ENCODE measurements at regions not wholly inside any gene's neighbourhood (a gene's known extent, or its start where the extent isn't known, plus 50 kb on each side); places are given as distances from the start of the nearest gene placed in this dataset.

GRCh38 chr10:128422190-128422589 lies 296.0 kb upstream of the MKI67 start:
- no peak for DNase-seq (ENCODE audit: low read depth, low spot score)
- in situ Hi-C loops (cut with HindIII; ENCODE audit: low pct_unique_long_range_greater_than_20kb, low sequenced_read_pairs) = no loop called here

DNA sequence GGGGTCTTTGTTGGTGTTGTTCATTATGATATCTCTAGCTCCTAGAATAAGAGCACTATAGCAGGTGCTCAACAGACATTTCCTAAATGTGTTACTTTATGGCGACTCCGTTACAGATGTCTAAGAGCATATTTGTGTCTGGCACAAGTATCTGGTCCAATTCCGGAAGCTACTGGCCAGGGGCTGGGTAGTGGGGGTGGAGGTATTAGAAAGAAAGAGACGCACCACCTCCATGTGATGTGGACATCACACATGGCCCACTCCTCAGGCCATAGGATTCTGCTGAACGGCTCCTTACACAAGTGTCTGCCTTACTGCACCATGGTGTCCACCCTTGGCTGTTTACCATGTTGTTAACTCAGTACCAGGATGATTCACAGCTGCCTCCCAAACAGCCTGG lies 296.8 kb upstream of the MKI67 start:
- in situ Hi-C loops (cut with HindIII; ENCODE audit: low pct_unique_long_range_greater_than_20kb, low sequenced_read_pairs) = no loop called here

GRCh38 chr10:128429321-128429720 lies 303.1 kb upstream of the MKI67 start:
- in situ Hi-C loops (cut with HindIII; ENCODE audit: low pct_unique_long_range_greater_than_20kb, low sequenced_read_pairs) = no loop called here
- DNase-seq (ENCODE audit: low read depth, low spot score) = no peak

More for the DNA sequence above, 296.8 kb upstream of the MKI67 start:
- DNase-seq (ENCODE audit: low read depth, low spot score) = no peak

DNA sequence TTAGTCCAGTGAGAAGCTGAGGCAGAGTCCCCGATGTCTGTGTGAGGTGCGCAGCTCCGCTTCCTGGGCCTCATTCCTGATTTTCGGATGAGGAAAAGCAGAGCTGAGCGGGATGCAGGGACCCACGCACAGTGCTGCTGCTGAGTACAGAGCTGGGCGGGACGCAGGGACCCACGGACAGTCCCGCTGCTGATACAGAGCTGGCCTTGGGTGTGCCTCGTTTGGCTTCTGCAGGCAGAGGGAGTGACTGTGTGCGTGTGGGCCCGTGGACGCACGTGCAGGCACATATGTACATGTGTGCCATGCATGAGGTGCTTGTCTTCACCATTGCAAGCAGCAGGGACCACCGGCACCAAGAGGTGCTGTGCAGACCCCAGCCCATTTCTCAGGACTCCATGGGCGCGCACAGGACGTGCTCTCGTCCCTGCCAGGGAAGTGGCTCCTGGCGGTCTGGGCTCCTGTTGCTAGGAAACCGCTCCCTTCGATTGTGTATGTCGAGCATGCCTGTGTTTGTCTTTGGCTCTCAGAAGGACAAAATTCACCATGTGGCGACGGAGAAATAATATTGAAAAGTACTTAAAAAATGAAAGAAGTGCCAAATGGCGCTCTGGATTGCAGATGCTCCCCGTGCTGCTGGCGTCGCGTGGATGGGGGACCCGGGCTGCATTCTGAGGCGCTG lies 303.8 kb upstream of the MKI67 start:
- DNase-seq (ENCODE audit: low read depth, low spot score) = no peak
- in situ Hi-C loops (cut with HindIII; ENCODE audit: low pct_unique_long_range_greater_than_20kb, low sequenced_read_pairs) = no loop called here

- no peak for DNase-seq (ENCODE audit: low read depth, low spot score)
- in situ Hi-C loops (cut with HindIII; ENCODE audit: low pct_unique_long_range_greater_than_20kb, low sequenced_read_pairs) = no loop called here
Measured at GRCh38 chr10:128431083-128431482, 304.9 kb upstream of the MKI67 start.

DNA sequence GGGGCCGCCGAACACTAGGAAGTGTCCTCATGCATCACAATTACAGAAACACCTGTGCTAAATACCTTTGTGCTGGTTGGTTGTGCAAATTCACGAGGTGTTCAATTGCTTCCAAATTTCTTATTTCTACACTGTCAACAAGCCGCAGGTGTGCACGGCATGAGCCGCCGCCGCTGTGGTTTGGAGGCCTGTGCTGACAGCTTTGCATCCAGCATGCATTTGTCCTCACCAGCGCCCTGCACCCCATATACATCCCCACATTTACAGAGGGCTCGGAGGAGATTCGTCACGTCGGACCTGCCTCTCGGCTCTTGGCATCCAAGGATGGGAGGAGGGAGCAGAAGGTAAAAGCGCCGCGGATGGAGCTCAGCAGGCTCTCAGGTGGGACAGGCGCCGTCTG lies 305.3 kb upstream of the MKI67 start:
- in situ Hi-C loops (cut with HindIII; ENCODE audit: low pct_unique_long_range_greater_than_20kb, low sequenced_read_pairs) = no loop called here
- no peak for DNase-seq (ENCODE audit: low read depth, low spot score)

DNA sequence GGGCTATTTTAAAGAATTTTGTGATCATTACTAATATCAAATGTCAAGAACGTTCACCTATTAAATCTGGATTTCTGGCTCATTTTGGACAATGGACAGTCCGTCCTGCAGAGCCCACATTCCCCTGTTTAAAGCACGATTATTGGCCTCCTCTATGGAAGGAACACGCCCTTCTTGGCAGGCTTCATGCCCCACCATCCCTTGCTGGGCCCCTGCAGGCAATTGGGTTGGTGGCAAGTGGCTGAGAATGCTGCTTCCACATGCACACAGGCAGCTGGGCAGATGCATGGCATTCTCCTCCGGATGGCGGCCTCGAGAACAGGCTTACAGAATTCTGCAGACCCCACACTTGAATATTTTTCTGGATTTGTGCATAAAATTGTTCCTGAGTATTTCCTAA lies 305.8 kb upstream of the MKI67 start:
- DNase-seq (ENCODE audit: low read depth, low spot score) = no peak
- in situ Hi-C loops (cut with HindIII; ENCODE audit: low pct_unique_long_range_greater_than_20kb, low sequenced_read_pairs) = no loop called here

DNA sequence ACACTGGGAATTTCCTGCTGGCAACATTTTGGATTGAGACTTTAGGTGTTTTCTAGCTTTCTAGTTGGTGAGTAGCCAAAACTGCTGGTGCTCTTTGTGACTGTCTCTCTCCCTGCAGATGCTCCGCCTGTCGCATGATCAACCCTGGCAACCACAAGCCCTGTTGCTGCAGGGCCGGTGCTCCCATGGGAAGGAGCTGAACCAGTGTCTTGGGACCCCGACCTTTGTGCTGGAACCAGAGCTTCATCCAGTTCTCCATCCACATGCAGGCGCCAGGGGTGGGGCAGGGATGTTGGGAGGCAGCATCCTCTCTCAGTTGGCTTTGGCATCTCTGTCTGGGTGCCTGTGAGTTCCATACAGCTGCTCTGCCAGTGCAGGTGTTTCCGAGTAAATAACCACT lies 306.2 kb upstream of the MKI67 start:
- in situ Hi-C loops (cut with HindIII; ENCODE audit: low pct_unique_long_range_greater_than_20kb, low sequenced_read_pairs) = no loop called here
- DNase-seq (ENCODE audit: low read depth, low spot score) = no peak

DNA sequence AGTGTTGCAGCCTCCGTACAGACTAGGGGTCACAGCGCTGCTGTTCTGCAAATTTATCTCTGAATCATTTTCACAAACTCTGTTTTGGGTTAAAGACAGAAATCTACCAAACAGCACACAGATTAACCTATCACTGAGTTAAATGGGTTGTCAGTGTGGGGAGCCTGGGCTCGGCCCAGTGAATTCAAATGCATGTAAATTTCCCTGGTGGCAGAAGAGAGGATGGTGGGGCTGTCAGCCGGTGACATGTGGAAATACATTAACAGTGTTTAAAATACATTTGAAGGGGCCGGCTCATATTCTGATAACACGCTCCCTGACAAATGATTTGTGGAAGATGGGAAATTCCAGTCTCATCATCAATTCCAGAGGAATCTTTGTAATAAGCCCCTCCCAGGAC lies 309.6 kb upstream of the MKI67 start:
- no peak for DNase-seq (ENCODE audit: low read depth, low spot score)
- in situ Hi-C loops (cut with HindIII; ENCODE audit: low pct_unique_long_range_greater_than_20kb, low sequenced_read_pairs) = no loop called here

DNA sequence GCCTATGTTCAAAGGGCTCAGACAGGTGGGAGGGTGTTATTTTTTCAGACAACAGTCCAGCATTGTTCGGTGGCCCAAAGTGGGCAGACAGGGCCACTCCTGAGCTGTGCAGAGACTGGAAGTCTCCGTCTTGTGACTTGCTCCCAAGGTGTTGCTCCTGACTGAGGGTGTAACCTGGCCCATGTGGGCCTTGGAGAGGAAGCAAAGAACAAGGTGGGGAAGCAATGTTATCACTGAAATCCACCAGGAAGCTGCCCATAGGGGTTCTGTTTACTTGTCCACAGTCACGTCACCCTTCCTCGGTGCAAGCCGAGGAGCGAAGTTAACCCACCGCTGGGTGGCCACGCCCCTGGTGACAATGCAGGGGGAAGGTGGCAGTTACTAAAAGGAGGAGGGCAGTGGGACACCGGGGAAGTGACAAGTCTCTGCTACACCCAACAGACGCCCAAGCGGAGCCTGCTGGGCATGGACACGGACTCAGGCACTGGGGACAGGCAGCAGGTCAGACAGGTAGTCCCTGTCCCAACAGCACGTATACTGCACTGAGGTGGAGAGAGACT lies 311.6 kb upstream of the MKI67 start:
- in situ Hi-C loops (cut with HindIII; ENCODE audit: low pct_unique_long_range_greater_than_20kb, low sequenced_read_pairs) = no loop called here
- no peak for DNase-seq (ENCODE audit: low read depth, low spot score)

GRCh38 chr10:128438417-128439063 lies 312.3 kb upstream of the MKI67 start:
- in situ Hi-C loops (cut with HindIII; ENCODE audit: low pct_unique_long_range_greater_than_20kb, low sequenced_read_pairs) = no loop called here
- no peak for DNase-seq (ENCODE audit: low read depth, low spot score)

DNA sequence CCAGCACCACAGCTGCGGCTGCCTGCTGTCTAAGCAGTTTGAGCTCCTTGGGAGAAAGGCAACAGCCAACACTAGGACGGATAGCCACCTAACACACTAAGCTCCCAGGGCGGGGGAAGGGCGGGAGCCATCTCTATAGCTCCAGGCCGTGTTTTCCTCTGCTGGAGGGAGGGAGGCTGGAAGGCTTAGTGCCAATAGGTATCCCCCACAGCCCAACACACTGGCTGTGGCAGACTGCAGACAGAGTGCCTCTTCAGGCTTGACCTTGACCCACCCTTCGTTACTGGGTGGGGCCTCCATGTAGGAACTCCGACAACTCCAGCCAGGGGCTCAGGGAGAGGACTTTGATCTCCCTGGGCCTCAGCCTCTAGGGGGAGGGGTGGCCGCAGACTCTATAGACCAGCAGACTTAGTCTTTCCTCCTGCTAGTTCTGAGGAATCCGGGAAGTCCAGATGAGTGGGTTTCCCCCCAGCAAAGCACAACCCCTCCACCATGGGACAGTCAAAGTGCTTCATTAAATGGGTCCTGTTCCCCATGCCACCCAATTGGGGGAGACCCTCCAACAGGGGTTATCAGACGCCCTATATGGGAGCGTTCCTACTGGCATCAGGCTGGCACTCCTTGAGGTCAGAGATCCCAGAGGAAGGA lies 314.4 kb upstream of the MKI67 start:
- no peak for DNase-seq (ENCODE audit: low read depth, low spot score)
- in situ Hi-C loops (cut with HindIII; ENCODE audit: low pct_unique_long_range_greater_than_20kb, low sequenced_read_pairs) = no loop called here

DNA sequence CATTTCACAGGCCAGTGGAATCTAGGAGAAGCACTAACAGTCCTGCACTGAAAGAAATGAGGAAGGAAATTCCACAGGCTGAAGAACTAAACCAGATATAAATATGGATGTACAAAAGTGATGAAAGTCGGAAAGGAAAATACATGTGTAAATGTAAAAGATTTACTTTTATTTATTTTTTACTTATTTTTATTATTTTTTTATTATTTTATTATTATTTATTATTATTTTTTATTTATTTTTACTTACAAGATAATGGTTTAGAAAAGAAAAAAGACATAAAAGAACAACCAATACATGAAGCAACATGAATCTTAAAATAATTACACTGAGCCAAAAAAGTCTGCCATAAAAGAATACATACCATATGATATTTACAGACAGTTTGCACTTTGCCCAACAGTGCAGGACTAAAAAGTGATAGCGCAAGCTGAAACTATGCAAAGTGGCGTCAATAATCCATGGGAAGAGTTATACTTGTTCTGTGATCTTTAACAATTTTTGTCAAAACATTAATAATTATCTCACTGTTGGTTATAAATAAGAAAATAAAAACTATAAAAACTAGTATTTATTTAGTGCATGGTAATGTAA lies 317.8 kb upstream of the MKI67 start:
- no peak for DNase-seq (ENCODE audit: low read depth, low spot score)
- in situ Hi-C loops (cut with HindIII; ENCODE audit: low pct_unique_long_range_greater_than_20kb, low sequenced_read_pairs) = no loop called here

- no peak for DNase-seq (ENCODE audit: low read depth, low spot score)
- in situ Hi-C loops (cut with HindIII; ENCODE audit: low pct_unique_long_range_greater_than_20kb, low sequenced_read_pairs) = no loop called here
Measured at GRCh38 chr10:128448796-128449195, 322.6 kb upstream of the MKI67 start.

GRCh38 chr10:128451879-128452278 lies 325.7 kb upstream of the MKI67 start:
- DNase-seq (ENCODE audit: low read depth, low spot score) = no peak
- in situ Hi-C loops (cut with HindIII; ENCODE audit: low pct_unique_long_range_greater_than_20kb, low sequenced_read_pairs) = no loop called here

GRCh38 chr10:128456271-128456670 lies 330.0 kb upstream of the MKI67 start:
- DNase-seq (ENCODE audit: low read depth, low spot score) = no peak
- in situ Hi-C loops (cut with HindIII; ENCODE audit: low pct_unique_long_range_greater_than_20kb, low sequenced_read_pairs) = no loop called here

DNA sequence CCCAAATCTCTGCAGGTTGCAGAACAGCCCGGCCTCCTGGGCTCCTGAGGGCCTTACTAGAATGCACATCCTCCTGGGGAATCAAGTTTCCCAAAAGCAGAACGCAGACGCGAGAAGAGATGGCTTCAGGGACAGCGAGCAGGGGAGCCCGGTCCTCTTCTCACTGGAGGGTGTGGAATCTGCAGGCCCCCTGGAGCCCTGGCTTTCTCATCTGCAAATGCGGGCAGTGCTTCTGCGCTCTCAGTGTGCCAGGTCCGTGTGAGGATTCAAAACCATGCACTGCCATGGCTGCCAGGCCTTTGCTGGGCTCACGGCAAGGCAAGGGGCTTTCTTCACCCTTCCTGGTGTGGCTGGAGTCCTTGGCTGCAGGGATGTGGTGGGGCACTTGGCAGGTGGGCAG lies 330.9 kb upstream of the MKI67 start:
- in situ Hi-C loops (cut with HindIII; ENCODE audit: low pct_unique_long_range_greater_than_20kb, low sequenced_read_pairs) = no loop called here
- no peak for DNase-seq (ENCODE audit: low read depth, low spot score)

GRCh38 chr10:128461991-128462390 lies 335.8 kb upstream of the MKI67 start:
- no peak for DNase-seq (ENCODE audit: low read depth, low spot score)
- in situ Hi-C loops (cut with HindIII; ENCODE audit: low pct_unique_long_range_greater_than_20kb, low sequenced_read_pairs) = no loop called here

Data from SK-MEL-5 (cell line).